IMR-90 (cell line): ENCODE measurements at regions not wholly inside any gene's neighbourhood (a gene's known extent, or its start where the extent isn't known, plus 50 kb on each side); places are given as distances from the start of the nearest gene placed in this dataset.
A peak's percentile ranks its signal among the peaks of the same experiment; 100 is the strongest.

ENCODE experiments used
- ATAC-seq: fragments of 200-7000 bp; cut with Tn5 transposase; 2 replicates; pipeline ENCODE4 v1.9.1; 2020; ENCODE audit warnings: low read depth, mild to moderate bottlenecking, moderate library complexity
- BruUV-seq: library from RNA; stranded (reverse); fragments of 400-500 nt; replicated peaks from 2 replicates; lab custom pipeline; 2021; lab: Mats Ljungman, UMichigan
- CTCF ChIA-PET: fragments of 300-600 bp; formaldehyde crosslinking; extraction: SDS; loops from one replicate; lab custom pipeline; 2021; ENCODE audit warnings: antibody characterized with exemption; lab: Yijun Ruan, JAX
- POLR2A ChIA-PET: fragments of 300-600 bp; sonication (Branson Sonifier 250); formaldehyde crosslinking; loops from one replicate; lab custom pipeline; 2022; ENCODE audit warnings: antibody characterized with exemption; ENCODE audit not compliant: unreplicated experiment; lab: Charles Lee
- DNase-seq: peaks from one replicate; pipeline ENCODE4 v3.0.0; 2013
- H2AFZ ChIP-seq: replicated peaks from 2 replicates; pipeline ENCODE3; 2013; ENCODE audit warnings: low read length, mild to moderate bottlenecking; ENCODE audit not compliant: poor library complexity
- H2AK5ac ChIP-seq: 2 replicates; pipeline ENCODE4 v1.6.1; 2013; ENCODE audit warnings: low read depth, low read length, inconsistent platforms
- H2AK9ac ChIP-seq: replicated peaks from 2 replicates; pipeline ENCODE3; 2013; ENCODE audit warnings: mild to moderate bottlenecking, low read depth, low read length, moderate library complexity; ENCODE audit not compliant: poor library complexity
- H2BK120ac ChIP-seq: 2 replicates; pipeline ENCODE4 v1.6.1; 2013; ENCODE audit warnings: low read depth, low read length, inconsistent platforms
- H2BK15ac ChIP-seq: 3 replicates; pipeline ENCODE4 v1.6.1; 2013; ENCODE audit warnings: low read depth, low read length, inconsistent platforms
- H2BK20ac ChIP-seq: 2 replicates; pipeline ENCODE4 v1.6.1; 2013; ENCODE audit warnings: low read depth, mild to moderate bottlenecking, inconsistent platforms, low read length, moderate library complexity
- H2BK5ac ChIP-seq: 2 replicates; pipeline ENCODE4 v1.6.1; 2013; ENCODE audit warnings: mild to moderate bottlenecking, low read depth, low read length, inconsistent platforms; ENCODE audit not compliant: poor library complexity, severe bottlenecking
- H3K14ac ChIP-seq: replicated peaks from 2 replicates; pipeline ENCODE4 v1.6.1; 2013; ENCODE audit warnings: low read depth, low read length, inconsistent platforms
- H3K18ac ChIP-seq: 2 replicates; pipeline ENCODE4 v1.6.1; 2013; ENCODE audit warnings: low read depth, low read length, control low read depth
- H3K23ac ChIP-seq: 2 replicates; pipeline ENCODE4 v1.6.1; 2013; ENCODE audit warnings: low read depth, low read length, inconsistent platforms
- H3K27ac ChIP-seq: 2 replicates; pipeline ENCODE4 v1.5.1; 2013; ENCODE audit warnings: mild to moderate bottlenecking, control low read depth, low read length; ENCODE audit not compliant: insufficient read depth
- H3K27me3 ChIP-seq: 2 replicates; pipeline ENCODE4 v1.6.1; 2013; ENCODE audit warnings: low read length; ENCODE audit not compliant: control insufficient read depth, insufficient read depth
- H3K36me3 ChIP-seq: 2 replicates; pipeline ENCODE4 v1.6.1; 2013; ENCODE audit warnings: low read length, mixed read lengths; ENCODE audit not compliant: control insufficient read depth, insufficient read depth
- H3K4ac ChIP-seq: 2 replicates; pipeline ENCODE4 v1.6.1; 2013; ENCODE audit warnings: low read depth, low read length, inconsistent platforms
- H3K4me1 ChIP-seq: 2 replicates; pipeline ENCODE4 v1.6.1; 2013; ENCODE audit warnings: low read length, mixed read lengths; ENCODE audit not compliant: control insufficient read depth, insufficient read depth
- H3K4me2 ChIP-seq: 2 replicates; pipeline ENCODE4 v1.6.1; 2013; ENCODE audit warnings: low read depth, mild to moderate bottlenecking, control low read depth, low read length, moderate library complexity
- H3K4me3 ChIP-seq: 2 replicates; pipeline ENCODE4 v1.5.1; 2013; ENCODE audit warnings: low read depth, mild to moderate bottlenecking, control low read depth, low read length, moderate library complexity; ENCODE audit not compliant: insufficient read depth
- H3K56ac ChIP-seq: 2 replicates; pipeline ENCODE4 v1.6.1; 2013; ENCODE audit warnings: low read length, inconsistent platforms; ENCODE audit not compliant: insufficient read depth; ENCODE audit errors: extremely low read depth
- H3K79me1 ChIP-seq, 2 experiments: 2 replicates each; pipeline ENCODE4 v1.6.1; 2013; ENCODE audit warnings: low read length in 2 of 2, inconsistent platforms in 1 of 2, low read depth in 1 of 2
- H3K9ac ChIP-seq: 2 replicates; pipeline ENCODE4 v1.6.1; 2013; ENCODE audit warnings: low read depth, low read length, control low read depth
- H3K9me1 ChIP-seq: 2 replicates; pipeline ENCODE4 v1.6.1; 2013; ENCODE audit warnings: low read length, inconsistent platforms; ENCODE audit not compliant: insufficient read depth
- H3K9me3 ChIP-seq: 2 replicates; pipeline ENCODE4 v1.6.1; 2013; ENCODE audit warnings: low read length; ENCODE audit not compliant: control insufficient read depth, insufficient read depth
- H4K20me1 ChIP-seq: 2 replicates; pipeline ENCODE4 v1.6.1; 2013; ENCODE audit warnings: low read length, inconsistent platforms; ENCODE audit not compliant: insufficient read depth
- H4K5ac ChIP-seq: 2 replicates; pipeline ENCODE4 v1.6.1; 2013; ENCODE audit warnings: mild to moderate bottlenecking, low read depth, low read length, control low read depth
- H4K8ac ChIP-seq, 2 experiments: 2 replicates each; pipeline ENCODE4 v1.6.1; 2013; ENCODE audit warnings: low read depth in 2 of 2, low read length in 2 of 2, control low read depth in 1 of 2, inconsistent platforms in 1 of 2
- H4K91ac ChIP-seq: 2 replicates; pipeline ENCODE4 v1.6.1; 2013; ENCODE audit warnings: low read depth, low read length, inconsistent platforms; ENCODE audit not compliant: insufficient read depth
- CEBPB ChIP-seq: IDR thresholded peaks from 2 replicates; pipeline ENCODE4 v1.6.1; 2012; ENCODE audit warnings: low read depth, low read length, improper control_type of control experiment
- CHD1 ChIP-seq: IDR thresholded peaks from 2 replicates; pipeline ENCODE4 v1.6.1; 2012; ENCODE audit warnings: low read depth, low read length, improper control_type of control experiment
- MAFK ChIP-seq: IDR thresholded peaks from 2 replicates; pipeline ENCODE4 v1.6.1; 2012; ENCODE audit warnings: low read depth, low read length, improper control_type of control experiment
- MAZ ChIP-seq: IDR thresholded peaks from 2 replicates; pipeline ENCODE4 v1.6.1; 2012; ENCODE audit warnings: low read depth, mild to moderate bottlenecking, low read length, improper control_type of control experiment, moderate library complexity, borderline replicate concordance
- NFE2L2 ChIP-seq: fragments of 150-350 bp; IDR thresholded peaks from 2 replicates; pipeline ENCODE4 v1.6.1; 2016; ENCODE audit warnings: low read depth, mild to moderate bottlenecking, low read length
- POLR2A ChIP-seq: IDR thresholded peaks from 2 replicates; pipeline ENCODE4 v1.6.1; 2012; ENCODE audit warnings: mild to moderate bottlenecking, low read depth, low read length
- RAD21 ChIP-seq: IDR thresholded peaks from 2 replicates; pipeline ENCODE4 v1.6.1; 2012; ENCODE audit warnings: low read length, improper control_type of control experiment
- RFX5 ChIP-seq: IDR thresholded peaks from 2 replicates; pipeline ENCODE4 v1.8.0; 2012; ENCODE audit warnings: low read depth, mild to moderate bottlenecking, low read length, moderate library complexity
- USF2 ChIP-seq: fragments of 150-350 bp; IDR thresholded peaks from 2 replicates; pipeline ENCODE4 v1.6.1; 2017; ENCODE audit warnings: mild to moderate bottlenecking, antibody characterized with exemption, low read length, low read depth
- WGBS, 2 experiments: methylation state at CpG; one replicate each; pipeline versions ENCODE4 v1.1.5 to v1.1.7; 2013; ENCODE audit warnings: missing lambda C conversion rate in 2 of 2; ENCODE audit not compliant: insufficient read length in 1 of 2; ENCODE audit errors: extremely low coverage in 2 of 2; 5-methylcytosine and 5-hydroxymethylcytosine counted together
- dilution Hi-C: fragments of 300-500 bp; cut with HindIII; formaldehyde crosslinking; loops from one replicate; pipeline ENCODE4 v1.14.3; 2018; ENCODE audit warnings: low sequenced_read_pairs; ENCODE audit not compliant: unreplicated experiment
- in situ Hi-C: fragments of 300-500 bp; cut with MboI; formaldehyde crosslinking; loops from 3 replicates; pipeline ENCODE4 v1.14.3; 2019; ENCODE audit warnings: low sequenced_read_pairs, inconsistent platforms, mixed read lengths
- intact Hi-C: fragments of 100-400 bp; cut with micrococcal nuclease; formaldehyde crosslinking; loops from 2 replicates; pipeline ENCODE4 v1.10.0; 2022

GRCh38 chr6:139753198-139753861 lies 378.9 kb upstream of the CITED2 start:
- no peaks in the 10 kb centered on the region for H3K79me1 ChIP-seq
- no peak overlapping the region for H3K56ac ChIP-seq
- H2BK120ac ChIP-seq = peak overlapping the region; percentile 65; the same call in 1 of the 2 replicates
- TF ChIP-seq USF2 = no peak
- TF ChIP-seq RFX5 = no peak
- no peak for TF ChIP-seq NFE2L2
- TF ChIP-seq CEBPB = no peak
- TF ChIP-seq POLR2A = no peak
- no peak for TF ChIP-seq MAFK
- TF ChIP-seq CHD1 = no peak
- no peak for TF ChIP-seq RAD21
- TF ChIP-seq MAZ = no peak
- no peaks in the 10 kb centered on the region for H3K9me3 ChIP-seq
- ChIA-PET CTCF (interaction anchor here (0.6 kb wide), 1 partner anchor 30 kb away, joined by 3 read pairs; no protein-coding TSS in a partner anchor), POLR2A (no interaction called here)
- WGBS, 2 experiments = no CpG with 5 or more reads among the region's 4 CpGs
- 0 out of 3 replicates have a peak overlapping the region, but pooled peaks have one; percentile 23 for H2BK15ac ChIP-seq
- peak overlapping the region; percentile 19; the same call in 1 of the 2 replicates for H4K5ac ChIP-seq
- H3K4ac ChIP-seq = 0 out of 2 replicates have a peak overlapping the region, but pooled peaks have one; percentile 20
- no peak overlapping the region for H3K14ac ChIP-seq
- H2BK5ac ChIP-seq = peak overlapping the region; percentile 96
- ATAC-seq (peak; percentile 75), DNase-seq (peak; percentile 77)
- intact Hi-C loops (loop anchor here (2.0 to 5.0 kb wide), 3 partner anchors 166 to 379 kb away; partner anchors contain the start of gene CITED2), dilution Hi-C loops (no loop called here), in situ Hi-C loops (no loop called here)
- no peak overlapping the region for H3K9ac ChIP-seq
- no peaks in the 10 kb centered on the region for H3K27me3 ChIP-seq
- peak overlapping the region; percentile 71; the same call in 1 of the 2 replicates for H3K18ac ChIP-seq
- no peak overlapping the region; a peak in 1 of 4 replicates for H4K8ac ChIP-seq
- no peak overlapping the region for H3K23ac ChIP-seq
- H3K4me1 ChIP-seq = peaks cover 12% of the 10 kb centered on the region
- 0 out of 2 replicates have a peak overlapping the region, but pooled peaks have one; percentile 29 for H3K27ac ChIP-seq
- peak overlapping the region; percentile 73; the same call in 1 of the 2 replicates for H3K4me2 ChIP-seq
- no peak overlapping the region for H3K4me3 ChIP-seq
- BruUV-seq = no TSS peak
- H4K20me1 ChIP-seq = no peaks in the 10 kb centered on the region
- no peaks in the 10 kb centered on the region; the same call in none of the 2 replicates for H3K9me1 ChIP-seq
- no peak overlapping the region for H2AFZ ChIP-seq
- H2BK20ac ChIP-seq = peak overlapping the region; percentile 75
- no peaks in the 10 kb centered on the region for H3K36me3 ChIP-seq
- no peak overlapping the region for H2AK5ac ChIP-seq
- no peak overlapping the region; the same call in 1 of the 2 replicates for H4K91ac ChIP-seq
- no peak overlapping the region for H2AK9ac ChIP-seq
